ENCODE measurements at regions not wholly inside any gene's neighbourhood (a gene's known extent, or its start where the extent isn't known, plus 50 kb on each side); places are given as distances from the start of the nearest gene placed in this dataset.

- TF ChIP-seq ZFP69B (tag by site-specific recombination; IDR thresholded peaks at IDR 0.05) (no peak), ZNF658 (tag by site-specific recombination; IDR thresholded peaks at IDR 0.05) (no peak), ZNF350 (tag by site-specific recombination; IDR thresholded peaks at IDR 0.05) (no peak), ZNF155 (tag by site-specific recombination; IDR thresholded peaks at IDR 0.05) (no peak), SP2 (tag by site-specific recombination; IDR thresholded peaks at IDR 0.05) (no peak), ZNF514 (tag by site-specific recombination; IDR thresholded peaks at IDR 0.05) (no peak), ZNF114 (tag by site-specific recombination; IDR thresholded peaks at IDR 0.05) (no peak)
Measured at GRCh38 chr7:31234836-31235605, 105.5 kb downstream of the NEUROD6 start (continued).

GRCh38 chr7:31228957-31229356 is 111.6 kb downstream of the NEUROD6 start:
- ChIA-PET CTCF (no interaction called here), POLR2A (no interaction called here)
- Histone ChIP-seq H3K9me3 (ENCODE audit: control insufficient read depth, insufficient read depth, low read depth, low read length) (no peaks in the 10 kb centered on the region; the same call in 1 of the 2 replicates), H3K27ac (ENCODE audit: extremely low read depth, low read depth, low read length) (no peak overlapping the region), H3K36me3 (ENCODE audit: control insufficient read depth in 2 of 2, insufficient read depth in 1 of 2, low read length in 2 of 2) (no peaks in the 10 kb centered on the region), H3K4me1 (ENCODE audit: control insufficient read depth, insufficient read depth, low read length) (no peaks in the 10 kb centered on the region), H3K4me3 (ENCODE audit: low read depth, low read length) (no peak overlapping the region)
- no peak for TF ChIP-seq ZNF26 (tag by site-specific recombination; IDR thresholded peaks at IDR 0.05)
- no peak for TF ChIP-seq ZNF175 (tag by site-specific recombination; IDR thresholded peaks at IDR 0.05)
- TF ChIP-seq ZFHX2 (tag by site-specific recombination; conservative IDR thresholded peaks at IDR 0.05), result no peak
- TF ChIP-seq CTCF (tag by site-specific recombination; IDR thresholded peaks at IDR 0.05), result no peak
- TF ChIP-seq ZBTB20 (tag by site-specific recombination; IDR thresholded peaks at IDR 0.05), result no peak
- TF ChIP-seq PBX3 (CRISPR knock-in tag; IDR thresholded peaks at IDR 0.05), result no peak
- no peak for TF ChIP-seq ATF2 (tag by site-specific recombination; IDR thresholded peaks at IDR 0.05; ENCODE audit: low read depth)
- no peak for TF ChIP-seq ZNF341 (tag by site-specific recombination; IDR thresholded peaks at IDR 0.05; ENCODE audit: low read depth)
- no peak for TF ChIP-seq BCL11A (tag by site-specific recombination; IDR thresholded peaks at IDR 0.05; ENCODE audit: low read depth)
- no peak for TF ChIP-seq PRDM2 (tag by site-specific recombination; IDR thresholded peaks at IDR 0.05; ENCODE audit: borderline replicate concordance)
- no peak for TF ChIP-seq ZNF571 (tag by site-specific recombination; IDR thresholded peaks at IDR 0.05)
- no peak for TF ChIP-seq ZNF792 (tag by site-specific recombination; IDR thresholded peaks at IDR 0.05)
- no peak for TF ChIP-seq KLF1 (tag by site-specific recombination; IDR thresholded peaks at IDR 0.05)
- no peak for TF ChIP-seq ZNF48 (tag by site-specific recombination; IDR thresholded peaks at IDR 0.05)
- TF ChIP-seq ZBTB48 (tag by site-specific recombination; IDR thresholded peaks at IDR 0.05), result no peak
- no peak for TF ChIP-seq OVOL3 (tag by site-specific recombination; IDR thresholded peaks at IDR 0.05)
- no peak for TF ChIP-seq ZNF707 (tag by site-specific recombination; IDR thresholded peaks at IDR 0.05)
